NCI-H2107 treated with DMSO at 0.1 percent for 48 hours (cell line): ENCODE measurements at regions not wholly inside any gene's neighbourhood (a gene's known extent, or its start where the extent isn't known, plus 50 kb on each side); places are given as distances from the start of the nearest gene placed in this dataset.
A peak's percentile ranks its signal among the peaks of the same experiment; 100 is the strongest.
"Not testable (repeated sequence)": the region's sequence is repeated elsewhere in the genome, so short reads cannot be mapped to it uniquely, and the experiment has no call there.

Experiments used
- DNase-seq: peaks from one replicate; lab custom pipeline; 2025; ENCODE audit not compliant: unreplicated experiment; lab: John Stamatoyannopoulos, UW

GRCh38 chr12:28023156-28023887 is 50.8 kb upstream of the PTHLH start:
- no peak for DNase-seq

- DNase-seq = no peak
Measured at GRCh38 chr12:28024231-28024995, 51.9 kb upstream of the PTHLH start.

DNA sequence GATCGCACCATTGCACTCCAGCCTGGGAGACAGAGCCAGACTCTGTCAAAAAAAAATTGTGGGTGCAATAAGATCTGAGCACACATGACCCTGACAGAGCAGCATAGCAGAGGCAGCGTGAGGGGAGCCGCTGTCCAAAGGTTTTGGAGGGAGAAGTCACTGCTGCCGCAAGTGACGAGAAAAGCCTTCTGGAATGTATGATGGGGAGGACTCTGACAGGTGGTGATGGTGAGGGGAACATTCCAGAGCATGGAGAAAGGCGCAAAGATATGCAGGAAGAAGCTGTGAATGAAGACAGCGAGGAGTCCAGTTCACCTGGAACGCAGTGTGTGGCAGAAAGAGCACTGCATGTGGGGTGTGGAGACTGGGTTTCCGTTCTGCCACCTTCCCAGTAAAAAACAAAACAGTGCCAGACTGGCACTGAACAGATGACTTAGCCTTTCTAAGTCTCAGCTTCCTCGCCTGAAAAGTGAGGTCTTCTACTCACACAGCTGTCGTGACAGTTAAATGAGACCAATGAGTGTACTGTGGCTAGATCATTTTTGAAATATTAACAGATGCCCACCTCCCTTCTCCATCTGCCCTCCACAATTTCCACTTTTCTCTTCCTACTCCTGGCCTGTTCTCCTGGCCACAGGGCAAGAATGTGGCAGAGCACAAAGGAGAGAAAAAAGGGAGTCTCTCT is 53.4 kb upstream of the PTHLH start:
- DNase-seq = no peak

- no peak for DNase-seq
Measured at GRCh38 chr12:28026701-28027100, 54.2 kb upstream of the PTHLH start.

- DNase-seq = peak; percentile 41
Measured at GRCh38 chr12:28027328-28027727, 54.8 kb upstream of the PTHLH start.

- no peak for DNase-seq
Measured at GRCh38 chr12:28027947-28028724, 55.6 kb upstream of the PTHLH start.

DNA sequence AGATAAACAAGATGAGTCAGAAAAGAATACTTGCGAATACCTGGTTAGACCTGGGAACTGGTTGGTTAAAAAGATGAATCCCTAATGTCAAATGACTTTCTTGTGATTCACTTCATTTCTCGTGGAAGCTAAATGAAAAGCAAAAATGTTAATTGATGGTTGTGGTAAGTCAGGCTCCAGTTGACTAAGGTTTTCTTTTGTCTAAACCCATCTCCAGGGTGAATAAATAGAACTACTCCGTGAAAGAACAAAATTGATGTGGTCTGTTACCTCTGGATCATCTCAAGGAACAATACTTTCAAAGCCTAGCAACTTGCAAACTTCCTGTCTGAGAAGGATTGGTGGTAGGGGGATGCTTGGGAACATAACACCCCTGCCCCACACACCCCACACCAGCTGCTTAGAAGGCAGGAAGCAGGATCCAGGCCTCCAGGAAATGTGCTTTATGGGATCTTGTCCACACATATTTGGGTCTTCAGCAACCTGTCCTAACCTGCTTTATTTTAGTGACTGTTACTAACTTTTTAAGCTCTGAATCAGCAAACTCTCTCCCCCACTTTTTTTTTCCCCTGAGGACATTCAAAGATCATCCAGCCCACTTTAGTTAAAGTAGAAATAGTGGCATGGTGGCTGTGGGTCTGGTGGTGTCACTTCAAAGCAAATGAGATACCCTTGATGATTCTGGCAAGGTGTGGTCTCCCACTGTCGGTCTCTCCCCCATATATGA is 60.4 kb upstream of the PTHLH start:
- no peak for DNase-seq

- DNase-seq = no peak
Measured at GRCh38 chr12:28033538-28033915, 61.0 kb upstream of the PTHLH start.

GRCh38 chr12:28034271-28034670 is 61.7 kb upstream of the PTHLH start:
- DNase-seq = no peak

DNA sequence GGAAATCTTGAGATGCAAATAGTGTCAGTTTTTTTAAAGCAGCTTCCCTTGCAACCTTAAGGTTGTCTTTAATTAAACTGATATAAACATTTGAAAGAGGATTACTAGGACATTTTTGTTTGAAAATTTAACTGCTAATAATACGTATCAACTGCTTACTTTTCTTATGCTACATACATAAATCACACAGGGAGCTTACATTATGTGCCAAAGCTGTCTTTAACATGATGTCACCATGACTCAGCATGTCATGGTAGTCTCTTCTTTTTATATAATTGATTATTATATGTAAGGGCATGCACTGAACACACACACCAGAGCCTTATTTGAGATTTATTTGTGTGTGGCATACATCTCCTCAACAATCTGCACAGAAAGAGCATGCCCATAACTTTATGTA is 63.0 kb upstream of the PTHLH start:
- DNase-seq = no peak

GRCh38 chr12:28036940-28037339 is 64.4 kb upstream of the PTHLH start:
- DNase-seq = no peak

DNA sequence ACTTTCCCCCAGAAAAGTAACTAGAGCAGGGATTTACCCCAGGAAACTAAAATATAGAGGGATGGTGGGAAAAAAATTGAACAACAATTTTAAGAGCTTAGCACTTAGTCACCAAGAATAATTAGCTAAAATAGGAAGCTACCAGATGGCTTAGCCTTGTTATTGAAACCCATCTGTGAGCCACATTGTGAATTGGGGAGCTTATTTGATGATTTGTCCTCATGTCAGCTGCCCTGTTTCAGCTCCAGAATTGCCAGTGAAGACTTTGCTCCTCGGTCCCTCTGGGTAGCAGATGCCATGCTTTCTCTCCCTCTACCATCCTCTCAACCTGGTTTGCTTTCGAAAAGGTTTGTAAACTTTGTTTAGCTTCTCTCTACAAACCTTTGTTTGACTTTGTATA is 67.7 kb upstream of the PTHLH start:
- DNase-seq = no peak

DNA sequence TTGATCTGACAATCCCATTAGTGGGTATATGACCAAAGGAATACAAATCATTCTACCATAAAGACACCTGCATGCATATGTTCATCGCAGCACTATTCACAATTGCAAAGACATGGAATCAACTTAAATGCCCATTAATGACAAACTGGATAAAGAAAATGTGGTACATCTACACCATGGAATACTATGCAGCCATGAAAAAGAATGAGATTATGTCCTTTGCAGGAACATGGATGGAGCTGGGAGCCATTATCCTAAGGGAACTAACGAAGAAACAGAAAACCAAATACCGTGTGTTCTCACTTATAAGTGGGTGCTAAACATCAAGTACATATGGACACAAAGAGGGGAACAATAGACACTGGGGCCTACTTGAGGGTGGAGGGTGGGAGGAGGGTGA is 74.1 kb upstream of the PTHLH start:
- not testable (repeated sequence) for DNase-seq

DNA sequence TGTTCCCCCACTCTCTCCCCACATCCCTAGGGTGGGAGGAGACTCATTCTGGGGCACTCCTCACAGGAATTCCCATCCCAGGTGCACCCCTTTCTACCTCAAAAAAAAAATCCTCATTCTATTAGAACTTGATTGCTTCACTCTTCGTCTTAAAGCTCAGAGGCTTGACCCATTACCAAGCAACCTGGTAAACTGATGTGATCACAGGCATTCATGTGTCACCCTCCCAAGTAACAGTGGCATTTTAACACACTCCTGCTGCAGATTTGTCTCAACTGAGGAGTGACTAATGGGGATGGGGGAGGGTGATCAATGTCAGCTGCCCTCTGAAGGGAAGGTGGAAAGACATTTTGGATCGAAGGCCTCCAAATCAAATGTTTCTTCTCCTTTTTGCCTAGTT is 78.1 kb upstream of the PTHLH start:
- no peak for DNase-seq

DNA sequence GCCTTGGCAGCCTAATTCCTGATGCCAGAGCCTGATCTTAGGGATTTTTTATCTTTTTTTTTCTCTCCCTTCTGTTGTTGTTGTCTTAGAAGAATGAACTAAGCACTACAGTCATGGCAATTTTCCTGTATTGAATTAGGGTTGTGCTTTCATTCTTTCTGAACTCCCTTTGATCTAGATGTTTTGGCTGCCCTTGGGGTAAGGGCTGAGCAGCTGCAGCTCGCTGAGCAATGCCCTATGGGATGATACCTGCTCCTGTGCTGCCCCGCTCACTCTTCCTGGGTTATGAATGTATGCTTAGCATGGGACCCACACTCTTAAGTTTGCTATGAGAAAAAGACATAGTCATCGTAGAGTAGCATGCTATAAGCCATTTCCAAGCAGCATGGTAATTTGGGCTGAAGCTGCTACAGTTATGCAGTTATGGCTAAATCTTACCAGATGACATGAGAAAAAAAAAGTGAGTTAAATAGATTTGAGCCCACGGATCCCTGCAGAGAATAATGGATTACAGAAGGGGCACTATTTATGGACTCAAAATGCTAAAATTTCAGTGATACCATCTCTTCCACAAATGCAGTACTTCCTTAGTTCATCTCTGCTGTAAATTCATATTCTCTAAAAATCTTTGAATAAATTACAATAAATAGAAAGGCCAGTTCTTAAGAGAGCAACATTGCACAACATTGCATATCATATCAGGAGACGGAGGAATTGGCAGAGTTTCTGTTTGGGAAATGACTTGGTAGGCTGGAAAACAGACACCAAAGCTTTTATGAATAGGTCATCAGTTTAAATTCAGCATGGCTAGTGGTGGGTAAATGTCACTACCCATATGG is 79.2 kb upstream of the PTHLH start:
- DNase-seq = no peak

DNA sequence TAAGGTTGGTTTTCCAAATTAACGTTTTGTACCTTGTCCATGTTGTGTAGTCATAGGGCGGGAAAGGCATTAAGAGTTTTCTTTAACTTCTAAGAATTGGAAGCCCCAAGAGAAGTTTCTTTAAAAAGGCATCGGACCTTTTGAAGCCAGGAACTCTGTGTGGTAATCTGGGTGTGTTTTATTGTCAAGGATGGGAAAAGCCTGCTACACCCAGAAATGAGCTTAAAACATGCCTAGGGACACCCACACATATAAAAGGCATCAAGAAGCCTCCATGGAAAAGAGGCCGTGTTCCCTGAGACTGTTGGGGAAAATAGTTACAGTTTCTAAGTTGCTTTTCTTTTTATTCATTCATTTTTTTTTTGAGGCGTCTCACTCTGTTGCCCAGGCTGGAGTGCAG is 81.0 kb upstream of the PTHLH start:
- DNase-seq = no peak

DNA sequence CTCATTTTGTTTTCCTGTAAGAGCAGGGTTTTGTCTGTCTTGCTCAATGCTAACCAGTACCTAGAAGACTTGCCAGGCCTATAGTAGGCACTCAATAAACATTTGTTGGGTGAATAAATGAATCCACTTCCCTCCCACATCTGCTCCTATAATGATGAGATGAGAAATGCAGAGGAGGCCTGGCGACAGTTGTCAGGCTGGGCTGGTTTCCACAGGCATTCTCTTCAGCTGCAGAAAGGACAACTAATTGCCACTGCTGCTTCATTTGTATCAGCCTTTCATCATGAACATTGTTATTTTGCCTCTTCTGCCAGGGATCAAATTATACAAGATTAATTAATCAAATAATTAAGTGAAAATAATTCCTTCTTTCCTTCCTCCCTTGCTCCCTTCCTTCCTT is 82.0 kb upstream of the PTHLH start:
- no peak for DNase-seq

- no peak for DNase-seq
Measured at GRCh38 chr12:28057856-28058615, 85.5 kb upstream of the PTHLH start.

DNA sequence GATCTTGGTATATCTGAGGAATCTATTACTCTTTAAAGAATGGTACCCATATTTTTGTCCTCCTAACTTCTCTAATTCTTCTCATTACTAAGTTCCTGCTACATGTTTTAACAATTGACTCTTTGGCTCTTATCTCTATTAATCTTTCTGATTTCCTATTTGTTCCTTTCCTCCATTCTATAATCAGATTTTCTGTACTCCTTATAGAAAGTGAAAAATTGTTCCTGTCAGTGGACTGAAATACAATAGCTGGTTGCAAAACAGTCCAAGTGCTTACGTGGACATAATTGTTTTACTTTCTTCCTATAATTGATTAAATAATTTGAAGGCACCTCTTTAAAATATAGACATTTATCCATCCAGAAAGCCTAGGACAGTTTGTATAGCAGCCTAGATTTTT is 86.7 kb upstream of the PTHLH start:
- DNase-seq = no peak
